Right lobe of liver (tissue), 4 donors: ENCODE measurements at regions not wholly inside any gene's neighbourhood (a gene's known extent, or its start where the extent isn't known, plus 50 kb on each side); places are given as distances from the start of the nearest gene placed in this dataset.

Experiments
- POLR2A ChIP-seq: fragments of 450-650 bp; IDR thresholded peaks from one replicate; pipeline ENCODE4 v1.6.1; 2017; ENCODE audit warnings: antibody characterized with exemption, mild to moderate bottlenecking
- TF ChIP-seq, protein P1 (sequence below), 4 donors: fragments of 200-600 bp in 3 of 4; fragments of 450-650 bp in 1 of 4; IDR thresholded peaks; one replicate each; pipeline versions ENCODE4 v1.5.1 to v1.8.0; 2016 to 2022; ENCODE audit warnings: antibody characterized with exemption in 4 of 4, mild to moderate bottlenecking in 2 of 4
- donor health status: DM: no; HTN: no; CAD: no.
- donor health status: DM: no; HTN: no; CAD: no.
- donor health status: DM: no; HTN: yes; CAD: no.

- TF ChIP-seq, protein P1, sequence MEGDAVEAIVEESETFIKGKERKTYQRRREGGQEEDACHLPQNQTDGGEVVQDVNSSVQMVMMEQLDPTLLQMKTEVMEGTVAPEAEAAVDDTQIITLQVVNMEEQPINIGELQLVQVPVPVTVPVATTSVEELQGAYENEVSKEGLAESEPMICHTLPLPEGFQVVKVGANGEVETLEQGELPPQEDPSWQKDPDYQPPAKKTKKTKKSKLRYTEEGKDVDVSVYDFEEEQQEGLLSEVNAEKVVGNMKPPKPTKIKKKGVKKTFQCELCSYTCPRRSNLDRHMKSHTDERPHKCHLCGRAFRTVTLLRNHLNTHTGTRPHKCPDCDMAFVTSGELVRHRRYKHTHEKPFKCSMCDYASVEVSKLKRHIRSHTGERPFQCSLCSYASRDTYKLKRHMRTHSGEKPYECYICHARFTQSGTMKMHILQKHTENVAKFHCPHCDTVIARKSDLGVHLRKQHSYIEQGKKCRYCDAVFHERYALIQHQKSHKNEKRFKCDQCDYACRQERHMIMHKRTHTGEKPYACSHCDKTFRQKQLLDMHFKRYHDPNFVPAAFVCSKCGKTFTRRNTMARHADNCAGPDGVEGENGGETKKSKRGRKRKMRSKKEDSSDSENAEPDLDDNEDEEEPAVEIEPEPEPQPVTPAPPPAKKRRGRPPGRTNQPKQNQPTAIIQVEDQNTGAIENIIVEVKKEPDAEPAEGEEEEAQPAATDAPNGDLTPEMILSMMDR (IDR thresholded peaks at IDR 0.05), result no peak
- TF ChIP-seq POLR2A, result no peak
These were observed 168.7 kb downstream of the TBX5 start for GRCh38 chr12:114237230-114237629.
